ENCODE measurements at regions not wholly inside any gene's neighbourhood (a gene's known extent, or its start where the extent isn't known, plus 50 kb on each side); places are given as distances from the start of the nearest gene placed in this dataset.

GRCh38 chr15:53158995-53159394 is 368.9 kb upstream of the ONECUT1 start:
- no peak for TF ChIP-seq CTCF (IDR thresholded peaks at IDR 0.05)
- TF ChIP-seq POLR2A (IDR thresholded peaks at IDR 0.05), result no peak
